Lower leg skin (tissue), 3 donors: ENCODE measurements at regions not wholly inside any gene's neighbourhood (a gene's known extent, or its start where the extent isn't known, plus 50 kb on each side); places are given as distances from the start of the nearest gene placed in this dataset.

Experiments
- CTCF ChIP-seq, 3 donors: fragments of 450-650 bp; IDR thresholded peaks; one replicate each; pipeline ENCODE4 v1.5.1; 2016; ENCODE audit warnings: antibody characterized with exemption in 3 of 3, mild to moderate bottlenecking in 3 of 3, moderate library complexity in 2 of 3
- POLR2A ChIP-seq, 2 donors: fragments of 450-650 bp; IDR thresholded peaks; one replicate each; pipeline ENCODE4 v1.6.1; 2016 to 2017; ENCODE audit warnings: antibody characterized with exemption in 2 of 2, mild to moderate bottlenecking in 1 of 2, moderate library complexity in 1 of 2

DNA sequence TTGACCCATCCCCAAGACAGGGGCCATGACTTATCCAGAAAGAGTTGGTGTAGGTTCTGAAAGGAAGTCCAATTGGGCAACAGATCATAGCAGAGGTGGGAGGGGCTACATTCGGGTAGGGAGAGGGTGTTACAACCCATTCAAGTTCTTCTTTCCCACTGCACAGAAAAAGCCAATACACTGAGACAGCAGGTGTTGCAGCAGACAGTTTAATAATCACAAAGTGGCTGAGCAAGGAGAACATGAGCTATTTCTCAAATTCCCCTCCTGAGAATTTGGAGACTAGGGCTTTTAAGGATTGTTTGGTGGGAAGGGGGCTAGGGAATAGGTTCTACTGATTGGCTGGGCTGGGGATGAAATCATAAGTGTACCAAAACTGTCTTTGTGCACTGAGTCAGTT, 328.4 kb upstream of the POU3F1 start:
- TF ChIP-seq CTCF (IDR thresholded peaks at IDR 0.05) (no peak), POLR2A (IDR thresholded peaks at IDR 0.05) (no peak)
